A549 (cell line): ENCODE measurements at regions not wholly inside any gene's neighbourhood (a gene's known extent, or its start where the extent isn't known, plus 50 kb on each side); places are given as distances from the start of the nearest gene placed in this dataset.

ENCODE experiments used
- ATAC-seq, 2 experiments: fragments of 200-7000 bp in 1 of 2; fragments of >200 bp in 1 of 2; cut with Nextera tagmentation in 1 of 2; cut with Tn5 transposase in 1 of 2; 3 replicates each; pipeline versions ENCODE4 v1.8.0 to v1.9.1; 2018 to 2020; ENCODE audit warnings: mild to moderate bottlenecking in 1 of 2, moderate library complexity in 1 of 2
- CTCF ChIA-PET: fragments of 300-600 bp; sonication (Branson Sonifier 250); formaldehyde crosslinking; extraction: SDS; loops from one replicate; lab custom pipeline; 2021; ENCODE audit warnings: antibody characterized with exemption, inconsistent platforms; lab: Yijun Ruan, JAX
- POLR2A ChIA-PET: fragments of 350-600 bp; formaldehyde crosslinking; extraction: SDS; loops from one replicate; lab custom pipeline; 2021; ENCODE audit warnings: antibody characterized with exemption, inconsistent platforms; lab: Yijun Ruan, JAX
- DNase-seq, 2 experiments: peaks; one replicate each; pipeline versions ENCODE4 v3.0.0 to v3.0.0-alpha.2; 2011 to 2016; ENCODE audit warnings: low read depth in 1 of 2, low spot score in 1 of 2
- FAIRE-seq: peaks from 2 replicates; lab custom pipeline; 2011; peaks lifted over from hg19 to GRCh38; lab: Jason Lieb, UNC
- H3K27ac ChIP-seq, 2 experiments: fragments of >200 bp; sonication (Bioruptor Twin); formaldehyde crosslinking; 3 replicates each; pipeline ENCODE4 v1.5.1; 2016 to 2017
- H3K4me1 ChIP-seq: fragments of >200 bp; sonication (Bioruptor Twin); formaldehyde crosslinking; 3 replicates; pipeline ENCODE4 v1.6.1; 2016
- H3K4me2 ChIP-seq: fragments of >200 bp; sonication (Bioruptor Twin); formaldehyde crosslinking; 3 replicates; pipeline ENCODE4 v1.6.1; 2016
- H3K4me3 ChIP-seq: fragments of >200 bp; sonication (Bioruptor Twin); formaldehyde crosslinking; 3 replicates; pipeline ENCODE4 v1.5.1; 2016
- H3K9me3 ChIP-seq: fragments of >200 bp; sonication (Bioruptor Twin); formaldehyde crosslinking; 3 replicates; pipeline ENCODE4 v1.6.1; 2016
- CBX8 ChIP-seq: fragments of 200-600 bp; sonication (generic); IDR thresholded peaks from 2 replicates; pipeline ENCODE4 v1.6.1; 2016
- CHD2 ChIP-seq: fragments of 150-350 bp; IDR thresholded peaks from 2 replicates; pipeline ENCODE4 v1.6.1; 2014; ENCODE audit warnings: low read length; ENCODE audit not compliant: partially characterized antibody
- EHMT2 ChIP-seq: fragments of 200-600 bp; sonication (generic); IDR thresholded peaks from 2 replicates; pipeline ENCODE4 v1.6.1; 2016; ENCODE audit warnings: antibody characterized with exemption, low read depth, mild to moderate bottlenecking, moderate library complexity
- ESRRA ChIP-seq: fragments of 150-350 bp; IDR thresholded peaks from 2 replicates; pipeline ENCODE4 v1.6.1; 2014; ENCODE audit warnings: mild to moderate bottlenecking, low read length, borderline replicate concordance
- FOSL2 ChIP-seq, 2 experiments: fragments of 450-650 bp in 1 of 2; fragments of >200 bp in 1 of 2; sonication (Bioruptor Twin) in 1 of 2; formaldehyde crosslinking; IDR thresholded peaks; 2 replicates each; pipeline versions ENCODE4 v1.5.0 to v1.6.1; 2016 to 2020; ENCODE audit warnings: mild to moderate bottlenecking in 1 of 2, moderate library complexity in 1 of 2
- JUNB ChIP-seq: fragments of >200 bp; sonication (Bioruptor Twin); formaldehyde crosslinking; IDR thresholded peaks from 2 replicates; pipeline ENCODE4 v1.6.1; 2016
- KDM1A ChIP-seq: fragments of 200-600 bp; sonication (generic); IDR thresholded peaks from 2 replicates; pipeline ENCODE4 v1.6.1; 2016; ENCODE audit warnings: low read depth, mild to moderate bottlenecking
- KDM5A ChIP-seq: fragments of 200-600 bp; sonication (generic); IDR thresholded peaks from 2 replicates; pipeline ENCODE4 v1.6.1; 2016; ENCODE audit warnings: antibody characterized with exemption, mild to moderate bottlenecking
- NFE2L2 ChIP-seq: fragments of 150-350 bp; conservative IDR thresholded peaks from 2 replicates; pipeline ENCODE4 v1.6.1; 2014; ENCODE audit warnings: low read length
- NR3C1 ChIP-seq: fragments of >200 bp; sonication (Bioruptor Twin); formaldehyde crosslinking; IDR thresholded peaks from 3 replicates; pipeline ENCODE4 v1.6.1; 2017
- RAD21 ChIP-seq, 2 experiments: fragments of >200 bp in 1 of 2; sonication (Bioruptor Twin) in 1 of 2; formaldehyde crosslinking in 1 of 2; IDR thresholded peaks in 1 of 2; conservative IDR thresholded peaks in 1 of 2; 2 replicates in 1 of 2; 3 replicates in 1 of 2; pipeline ENCODE4 v1.6.1; 2012 to 2018; ENCODE audit warnings: inconsistent platforms in 1 of 2
- SMC3 ChIP-seq: fragments of >200 bp; sonication (Bioruptor Twin); formaldehyde crosslinking; IDR thresholded peaks from 3 replicates; pipeline ENCODE4 v1.6.1; 2018; ENCODE audit warnings: inconsistent platforms
- SREBF2 ChIP-seq: fragments of 450-650 bp; IDR thresholded peaks from 2 replicates; pipeline ENCODE4 v1.6.1; 2014; ENCODE audit warnings: mild to moderate bottlenecking, moderate library complexity
- TP53 ChIP-seq: fragments of 250-450 bp; sonication (Bioruptor Pico); IDR thresholded peaks from 2 replicates; pipeline ENCODE4 v1.5.0; 2021; ENCODE audit warnings: mild to moderate bottlenecking, moderate library complexity
- ZSCAN20 ChIP-seq: fragments of 250-450 bp; sonication (Bioruptor Pico); IDR thresholded peaks from 2 replicates; pipeline ENCODE4 v1.8.0; 2022; ENCODE audit warnings: mild to moderate bottlenecking, moderate library complexity
- whole genome bisulfite sequencing: methylation state at CpG from one replicate; pipeline ENCODE4 v1.1.6; 2017; ENCODE audit errors: missing lambda C conversion rate; 5-methylcytosine and 5-hydroxymethylcytosine counted together
- TF ChIP-seq, protein P1 (sequence below): fragments of 200-600 bp; sonication (generic); IDR thresholded peaks from 2 replicates; pipeline ENCODE4 v1.6.1; 2016; ENCODE audit warnings: antibody characterized with exemption, mild to moderate bottlenecking, moderate library complexity
- TF ChIP-seq, protein P2 (sequence below): fragments of 150-350 bp; IDR thresholded peaks from 2 replicates; pipeline ENCODE4 v1.6.1; 2014; ENCODE audit warnings: low read depth, mild to moderate bottlenecking, low read length
- TF ChIP-seq, protein P3 (sequence below): fragments of >200 bp; sonication (Bioruptor Twin); formaldehyde crosslinking; IDR thresholded peaks from 3 replicates; pipeline ENCODE4 v1.6.1; 2016

DNA sequence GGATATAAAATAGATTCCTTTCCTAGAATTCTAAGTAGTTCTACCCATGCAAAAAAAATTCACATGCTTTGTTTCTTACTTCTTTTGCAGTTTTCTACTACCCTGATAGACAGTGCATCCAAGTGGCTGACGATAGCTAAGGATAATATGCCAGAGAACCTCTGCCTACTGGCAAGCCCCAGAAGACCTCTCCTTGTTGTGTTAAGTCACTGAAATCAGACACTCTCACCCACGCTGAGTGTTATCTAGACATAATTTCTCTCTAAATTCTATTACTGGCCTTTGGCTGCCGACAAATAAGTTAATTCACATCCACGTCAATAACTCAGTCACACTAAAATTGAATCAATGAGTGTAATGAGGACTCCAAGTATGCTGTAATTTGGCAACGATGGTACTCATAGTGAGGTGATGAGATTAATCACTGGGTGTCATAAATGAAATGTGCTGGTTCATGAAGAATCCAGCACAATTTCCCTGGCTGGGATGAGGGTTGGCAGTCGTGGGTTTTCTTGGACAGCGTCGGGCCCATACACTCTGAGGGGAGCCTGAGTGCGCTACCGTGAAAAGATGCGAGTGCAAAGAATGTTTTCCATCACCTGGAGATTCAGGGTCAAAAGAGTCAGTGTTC lies 354.8 kb upstream of the TMEM132C start:
- FAIRE-seq: no peak
- H3K27ac ChIP-seq: no peak overlapping the region
- 0 out of 3 replicates have a peak, but pooled peaks cover 3% of the 10 kb centered on the region for H3K9me3 ChIP-seq
- no peaks in the 10 kb centered on the region for H3K4me1 ChIP-seq
- no peak for ATAC-seq
- CTCF ChIA-PET: no interaction called here
- POLR2A ChIA-PET: no interaction called here
- no peak overlapping the region for H3K4me3 ChIP-seq
- TF ChIP-seq, protein P1, sequence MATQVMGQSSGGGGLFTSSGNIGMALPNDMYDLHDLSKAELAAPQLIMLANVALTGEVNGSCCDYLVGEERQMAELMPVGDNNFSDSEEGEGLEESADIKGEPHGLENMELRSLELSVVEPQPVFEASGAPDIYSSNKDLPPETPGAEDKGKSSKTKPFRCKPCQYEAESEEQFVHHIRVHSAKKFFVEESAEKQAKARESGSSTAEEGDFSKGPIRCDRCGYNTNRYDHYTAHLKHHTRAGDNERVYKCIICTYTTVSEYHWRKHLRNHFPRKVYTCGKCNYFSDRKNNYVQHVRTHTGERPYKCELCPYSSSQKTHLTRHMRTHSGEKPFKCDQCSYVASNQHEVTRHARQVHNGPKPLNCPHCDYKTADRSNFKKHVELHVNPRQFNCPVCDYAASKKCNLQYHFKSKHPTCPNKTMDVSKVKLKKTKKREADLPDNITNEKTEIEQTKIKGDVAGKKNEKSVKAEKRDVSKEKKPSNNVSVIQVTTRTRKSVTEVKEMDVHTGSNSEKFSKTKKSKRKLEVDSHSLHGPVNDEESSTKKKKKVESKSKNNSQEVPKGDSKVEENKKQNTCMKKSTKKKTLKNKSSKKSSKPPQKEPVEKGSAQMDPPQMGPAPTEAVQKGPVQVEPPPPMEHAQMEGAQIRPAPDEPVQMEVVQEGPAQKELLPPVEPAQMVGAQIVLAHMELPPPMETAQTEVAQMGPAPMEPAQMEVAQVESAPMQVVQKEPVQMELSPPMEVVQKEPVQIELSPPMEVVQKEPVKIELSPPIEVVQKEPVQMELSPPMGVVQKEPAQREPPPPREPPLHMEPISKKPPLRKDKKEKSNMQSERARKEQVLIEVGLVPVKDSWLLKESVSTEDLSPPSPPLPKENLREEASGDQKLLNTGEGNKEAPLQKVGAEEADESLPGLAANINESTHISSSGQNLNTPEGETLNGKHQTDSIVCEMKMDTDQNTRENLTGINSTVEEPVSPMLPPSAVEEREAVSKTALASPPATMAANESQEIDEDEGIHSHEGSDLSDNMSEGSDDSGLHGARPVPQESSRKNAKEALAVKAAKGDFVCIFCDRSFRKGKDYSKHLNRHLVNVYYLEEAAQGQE: no peak
- no peak overlapping the region for H3K4me2 ChIP-seq
- 10% methylated on average over 11 of the region's 11 CpGs for WGBS
- no peak for DNase-seq

DNA sequence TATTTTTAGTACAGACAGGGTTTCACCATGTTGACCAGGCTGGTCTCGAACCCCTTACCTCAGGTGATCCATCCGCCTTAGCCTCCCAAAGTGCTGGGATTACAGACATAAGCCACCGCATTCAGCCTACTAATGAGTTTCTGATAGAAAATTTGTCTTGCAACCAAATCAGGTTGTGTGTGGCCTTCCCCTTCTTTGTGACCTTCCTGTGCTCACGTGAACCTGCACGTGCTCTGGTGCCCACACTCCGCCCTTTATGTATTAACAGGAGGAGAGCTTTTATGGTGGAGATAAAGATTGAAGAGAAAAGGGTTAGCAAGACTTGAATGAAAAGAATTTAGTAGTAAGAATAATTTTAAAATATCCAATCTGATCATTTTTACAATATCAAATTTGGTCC lies 343.5 kb upstream of the TMEM132C start:
- 17% methylated on average over 6 of the region's 6 CpGs for WGBS
- ChIA-PET POLR2A (no interaction called here), CTCF (no interaction called here)
- H3K4me1 ChIP-seq: no peaks in the 10 kb centered on the region
- H3K27ac ChIP-seq: no peak overlapping the region
- ATAC-seq (no peak), DNase-seq (no peak), FAIRE-seq (no peak)
- H3K4me2 ChIP-seq: no peak overlapping the region
- H3K9me3 ChIP-seq: no peaks in the 10 kb centered on the region
- H3K4me3 ChIP-seq: no peak overlapping the region
- TF ChIP-seq CBX8 (no peak), ZSCAN20 (no peak), KDM1A (no peak), EHMT2 (no peak), RAD21 (conservative IDR thresholded peaks at IDR 0.05 in 1 of 2, IDR thresholded peaks at IDR 0.05 in 1 of 2) (no peak), FOSL2 (IDR thresholded peaks at IDR 0.05) (no peak), FOSL2 (CRISPR knock-in tag; IDR thresholded peaks at IDR 0.05) (no peak), SREBF2 (no peak), NR3C1 (no peak), KDM5A (no peak), CHD2 (no peak), JUNB (no peak), NFE2L2 (no peak), ESRRA (no peak)
- TF ChIP-seq, protein P2, sequence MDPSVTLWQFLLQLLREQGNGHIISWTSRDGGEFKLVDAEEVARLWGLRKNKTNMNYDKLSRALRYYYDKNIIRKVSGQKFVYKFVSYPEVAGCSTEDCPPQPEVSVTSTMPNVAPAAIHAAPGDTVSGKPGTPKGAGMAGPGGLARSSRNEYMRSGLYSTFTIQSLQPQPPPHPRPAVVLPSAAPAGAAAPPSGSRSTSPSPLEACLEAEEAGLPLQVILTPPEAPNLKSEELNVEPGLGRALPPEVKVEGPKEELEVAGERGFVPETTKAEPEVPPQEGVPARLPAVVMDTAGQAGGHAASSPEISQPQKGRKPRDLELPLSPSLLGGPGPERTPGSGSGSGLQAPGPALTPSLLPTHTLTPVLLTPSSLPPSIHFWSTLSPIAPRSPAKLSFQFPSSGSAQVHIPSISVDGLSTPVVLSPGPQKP: no peak
- TF ChIP-seq, protein P3, sequence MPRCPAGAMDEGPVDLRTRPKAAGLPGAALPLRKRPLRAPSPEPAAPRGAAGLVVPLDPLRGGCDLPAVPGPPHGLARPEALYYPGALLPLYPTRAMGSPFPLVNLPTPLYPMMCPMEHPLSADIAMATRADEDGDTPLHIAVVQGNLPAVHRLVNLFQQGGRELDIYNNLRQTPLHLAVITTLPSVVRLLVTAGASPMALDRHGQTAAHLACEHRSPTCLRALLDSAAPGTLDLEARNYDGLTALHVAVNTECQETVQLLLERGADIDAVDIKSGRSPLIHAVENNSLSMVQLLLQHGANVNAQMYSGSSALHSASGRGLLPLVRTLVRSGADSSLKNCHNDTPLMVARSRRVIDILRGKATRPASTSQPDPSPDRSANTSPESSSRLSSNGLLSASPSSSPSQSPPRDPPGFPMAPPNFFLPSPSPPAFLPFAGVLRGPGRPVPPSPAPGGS: no peak

DNA sequence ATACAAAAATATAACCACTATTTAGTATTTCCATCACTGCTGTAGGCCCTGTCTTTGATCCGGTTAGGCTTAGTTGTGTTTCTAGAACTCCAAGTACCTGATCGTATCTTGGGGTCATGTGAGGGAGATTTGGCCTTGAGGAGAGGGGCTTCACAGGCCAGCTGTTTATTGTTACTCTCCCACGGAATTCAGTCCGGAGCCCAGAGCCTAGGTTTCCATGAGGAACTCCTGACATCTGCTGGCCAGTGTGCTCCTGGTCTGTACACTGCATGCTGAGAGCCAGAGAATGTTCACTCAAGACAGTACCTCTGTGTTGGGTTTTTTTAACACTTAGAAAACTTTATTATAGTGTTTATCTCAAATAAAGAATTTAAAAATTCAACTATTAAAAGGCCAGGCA lies 341.0 kb upstream of the TMEM132C start:
- no peak overlapping the region for H3K27ac ChIP-seq
- ChIA-PET POLR2A (no interaction called here), CTCF (no interaction called here)
- DNase-seq (peak in 1 of 2 experiments; percentile 6), FAIRE-seq (no peak), ATAC-seq (peak in 1 of 2 experiments; percentile 61; a peak in 3 of 6 replicates)
- TF ChIP-seq TP53: no peak
- peak in 1 of 2 experiments; percentile 28; a peak in 1 of 5 replicates for TF ChIP-seq RAD21 (conservative IDR thresholded peaks at IDR 0.05 in 1 of 2, IDR thresholded peaks at IDR 0.05 in 1 of 2)
- TF ChIP-seq SMC3: no peak
- H3K4me3 ChIP-seq: no peak overlapping the region
- 6% methylated on average over 4 of the region's 4 CpGs for WGBS
- H3K9me3 ChIP-seq: no peaks in the 10 kb centered on the region
- H3K4me1 ChIP-seq: no peaks in the 10 kb centered on the region
- H3K4me2 ChIP-seq: no peak overlapping the region
